SK-N-SH (cell line): ENCODE measurements at regions not wholly inside any gene's neighbourhood (a gene's known extent, or its start where the extent isn't known, plus 50 kb on each side); places are given as distances from the start of the nearest gene placed in this dataset.
A peak's percentile ranks its signal among the peaks of the same experiment; 100 is the strongest.

ENCODE experiments used
- CTCF ChIA-PET: fragments of 300-600, 350-600 bp; formaldehyde crosslinking; extraction: SDS; loops from one replicate; lab custom pipeline; 2021; lab: Yijun Ruan, JAX
- POLR2A ChIA-PET: fragments of 350-600 bp; sonication (Branson Sonifier 250); formaldehyde crosslinking; extraction: SDS; loops from one replicate; lab custom pipeline; 2020; ENCODE audit warnings: antibody characterized with exemption, inconsistent platforms; lab: Yijun Ruan, JAX
- DNase-seq: peaks from one replicate; pipeline ENCODE4 v3.0.0; 2012
- H2AFZ ChIP-seq: fragments of 200-600 bp; sonication (generic); 2 replicates; pipeline ENCODE4 v1.8.1; 2016; ENCODE audit warnings: antibody characterized with exemption, mild to moderate bottlenecking, low read depth
- H3F3A ChIP-seq: fragments of 200-600 bp; sonication (generic); replicated peaks from 2 replicates; pipeline ENCODE3; 2016; ENCODE audit warnings: antibody characterized with exemption, mild to moderate bottlenecking; ENCODE audit not compliant: insufficient read depth
- H3K27ac ChIP-seq, 2 experiments: fragments of 200-500 bp in 1 of 2; fragments of 200-600 bp in 1 of 2; sonication (Bioruptor generic) in 1 of 2; sonication (generic), shearing (Covaris generic) in 1 of 2; 2 replicates each; pipeline versions ENCODE4 v1.5.1 to v1.6.1; 2014 to 2016; ENCODE audit warnings: low read depth in 2 of 2, inconsistent platforms in 1 of 2, low read length in 1 of 2, mild to moderate bottlenecking in 1 of 2, mixed read lengths in 1 of 2
- H3K27me3 ChIP-seq: fragments of 200-600 bp; sonication (generic), shearing (Covaris generic); 2 replicates; pipeline ENCODE4 v1.6.1; 2016; ENCODE audit warnings: mixed run types; ENCODE audit not compliant: insufficient read depth
- H3K36me3 ChIP-seq, 2 experiments: fragments of 200-500 bp in 1 of 2; fragments of 200-600 bp in 1 of 2; sonication (Bioruptor generic) in 1 of 2; sonication (generic) in 1 of 2; replicated peaks in 1 of 2; 2 replicates each; pipeline versions ENCODE3 to v1.5.1; 2014 to 2016; ENCODE audit warnings: low read length in 1 of 2, mild to moderate bottlenecking in 1 of 2; ENCODE audit not compliant: insufficient read depth in 2 of 2, control insufficient read depth in 1 of 2
- H3K4me1 ChIP-seq, 2 experiments: fragments of 200-500 bp in 1 of 2; fragments of 200-600 bp in 1 of 2; sonication (Bioruptor generic) in 1 of 2; sonication (generic), shearing (Covaris generic) in 1 of 2; 2 replicates each; pipeline versions ENCODE4 v1.5.1 to v1.6.1; 2014 to 2016; ENCODE audit warnings: low read depth in 1 of 2, low read length in 1 of 2, mixed run types in 1 of 2; ENCODE audit not compliant: insufficient read depth in 2 of 2, control insufficient read depth in 1 of 2
- H3K4me2 ChIP-seq: fragments of 200-600 bp; sonication (generic), shearing (Covaris generic); 2 replicates; pipeline ENCODE4 v1.6.1; 2017; ENCODE audit warnings: mixed run types
- H3K4me3 ChIP-seq, 2 experiments: fragments of 200-500 bp in 1 of 2; fragments of 200-600 bp in 1 of 2; sonication (Bioruptor generic) in 1 of 2; sonication (generic), shearing (Covaris generic) in 1 of 2; 2 replicates each; pipeline versions ENCODE4 v1.5.1 to v1.8.1; 2014 to 2016; ENCODE audit warnings: low read depth in 2 of 2, inconsistent platforms in 1 of 2, low read length in 1 of 2, mild to moderate bottlenecking in 1 of 2, mixed read lengths in 1 of 2, moderate library complexity in 1 of 2
- H3K79me2 ChIP-seq: fragments of 200-600 bp; sonication (generic); 2 replicates; pipeline ENCODE4 v1.8.1; 2017; ENCODE audit warnings: mild to moderate bottlenecking; ENCODE audit not compliant: insufficient read depth
- H3K9ac ChIP-seq: fragments of 200-600 bp; sonication (generic); 2 replicates; pipeline ENCODE4 v1.6.1; 2017; ENCODE audit warnings: mixed run types
- H3K9me2 ChIP-seq: fragments of 200-600 bp; sonication (generic); 2 replicates; pipeline ENCODE4 v1.6.1; 2017; ENCODE audit warnings: mixed run types
- H3K9me3 ChIP-seq: fragments of 200-600 bp; sonication (generic); 2 replicates; pipeline ENCODE4 v1.6.1; 2017; ENCODE audit warnings: mixed run types, mild to moderate bottlenecking, moderate library complexity
- H4K20me1 ChIP-seq: fragments of 200-600 bp; sonication (generic); 2 replicates; pipeline ENCODE4 v1.6.1; 2017; ENCODE audit warnings: mild to moderate bottlenecking, mixed run types; ENCODE audit not compliant: insufficient read depth
- CHD2 ChIP-seq: fragments of 150-350 bp; IDR thresholded peaks from 2 replicates; pipeline ENCODE4 v1.6.1; 2018; ENCODE audit warnings: low read length; ENCODE audit not compliant: partially characterized antibody
- EP300 ChIP-seq, 2 experiments: IDR thresholded peaks; 2 replicates each; pipeline versions ENCODE4 v1.4.0 to v1.6.1; 2012; ENCODE audit warnings: borderline replicate concordance in 1 of 2, low read depth in 1 of 2, low read length in 1 of 2
- GATA2 ChIP-seq: sonication (generic); formaldehyde crosslinking; IDR thresholded peaks from 2 replicates; pipeline ENCODE4 v1.5.0; 2020; ENCODE audit warnings: mild to moderate bottlenecking, missing genetic modification reagents
- MEF2A ChIP-seq: IDR thresholded peaks from 2 replicates; pipeline ENCODE4 v1.4.0; 2012; ENCODE audit warnings: low read depth, borderline replicate concordance
- RAD21 ChIP-seq: IDR thresholded peaks from 2 replicates; pipeline ENCODE4 v1.6.1; 2012; ENCODE audit warnings: mild to moderate bottlenecking, low read length
- RCOR1 ChIP-seq: fragments of 150-350 bp; IDR thresholded peaks from 2 replicates; pipeline ENCODE4 v1.6.1; 2017; ENCODE audit warnings: antibody characterized with exemption, low read length
- TCF12 ChIP-seq: IDR thresholded peaks from 2 replicates; pipeline ENCODE4 v1.4.0; 2012
- YY1 ChIP-seq: IDR thresholded peaks from 2 replicates; pipeline ENCODE4 v1.4.0; 2012; ENCODE audit warnings: low read depth, mild to moderate bottlenecking
- WGBS: methylation state at CpG from one replicate; pipeline ENCODE4 v1.1.6; 2017; ENCODE audit warnings: low lambda C conversion rate; 5-methylcytosine and 5-hydroxymethylcytosine counted together
- TF ChIP-seq, protein P1 (sequence below): fragments of 150-350 bp; IDR thresholded peaks from 2 replicates; pipeline ENCODE4 v1.6.1; 2016; ENCODE audit warnings: mild to moderate bottlenecking, low read depth, low read length
- TF ChIP-seq, protein P2 (sequence below): IDR thresholded peaks from 2 replicates; pipeline ENCODE4 v1.4.0; 2012; ENCODE audit warnings: low read depth, borderline replicate concordance
- TF ChIP-seq, protein P3 (sequence below): IDR thresholded peaks from 2 replicates; pipeline ENCODE4; 2012

DNA sequence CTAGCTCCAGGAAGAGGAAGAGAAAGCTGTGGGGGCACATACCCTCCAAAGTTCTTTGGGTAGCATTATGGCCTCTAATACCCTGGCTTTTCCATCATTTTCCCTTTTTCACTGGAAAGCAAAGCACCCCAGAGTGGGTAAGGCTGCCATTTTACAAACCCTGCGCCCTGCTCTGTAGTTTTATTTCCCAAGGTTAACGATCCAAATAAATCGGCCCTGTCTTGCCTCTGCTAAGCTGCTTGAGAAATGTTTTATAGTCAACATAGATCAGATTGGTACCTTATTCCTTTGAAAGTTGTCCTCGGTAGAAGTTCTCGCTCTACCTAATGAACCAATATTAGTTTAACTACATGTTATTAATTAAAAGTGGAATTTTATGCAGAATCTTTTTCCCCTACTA lies 328.2 kb downstream of the NPIPA8 start (continued):
- TF ChIP-seq, protein P1, sequence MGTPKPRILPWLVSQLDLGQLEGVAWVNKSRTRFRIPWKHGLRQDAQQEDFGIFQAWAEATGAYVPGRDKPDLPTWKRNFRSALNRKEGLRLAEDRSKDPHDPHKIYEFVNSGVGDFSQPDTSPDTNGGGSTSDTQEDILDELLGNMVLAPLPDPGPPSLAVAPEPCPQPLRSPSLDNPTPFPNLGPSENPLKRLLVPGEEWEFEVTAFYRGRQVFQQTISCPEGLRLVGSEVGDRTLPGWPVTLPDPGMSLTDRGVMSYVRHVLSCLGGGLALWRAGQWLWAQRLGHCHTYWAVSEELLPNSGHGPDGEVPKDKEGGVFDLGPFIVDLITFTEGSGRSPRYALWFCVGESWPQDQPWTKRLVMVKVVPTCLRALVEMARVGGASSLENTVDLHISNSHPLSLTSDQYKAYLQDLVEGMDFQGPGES, result no peak
- no peak for TF ChIP-seq EP300 (IDR thresholded peaks at IDR 0.05; ENCODE audit: borderline replicate concordance in 1 of 2, low read depth in 1 of 2, low read length in 1 of 2)

DNA sequence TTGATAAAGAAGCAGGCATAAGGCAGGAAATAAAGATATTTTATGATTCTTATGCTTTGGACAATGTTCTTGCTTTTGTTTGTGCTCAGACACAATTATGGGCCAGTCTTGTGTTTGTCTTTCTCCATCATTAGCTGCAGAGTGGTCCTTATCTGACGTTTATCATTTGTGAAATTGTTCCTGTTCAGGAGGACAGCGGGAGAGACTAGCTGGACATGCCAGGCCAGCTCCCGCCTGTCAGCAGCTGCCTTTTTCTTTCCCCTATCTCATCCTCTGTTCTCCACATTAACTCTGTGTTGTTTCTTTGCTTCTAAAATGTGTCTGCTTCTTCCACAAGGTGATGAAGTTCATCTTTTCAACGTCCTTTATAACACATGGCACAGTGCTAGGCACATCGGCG lies 333.5 kb downstream of the NPIPA8 start:
- Histone ChIP-seq H3K27ac (peak overlapping the region in 1 of 2 experiments; percentile 87; a peak in 2 of 4 replicates), H3K4me1 (peaks cover 0 to 5% of the 10 kb centered on the region in 2 experiments; a peak in 1 of 4 replicates), H3K9me2 (no peaks in the 10 kb centered on the region), H3K9ac (no peak overlapping the region), H3K4me2 (no peak overlapping the region), H3K27me3 (no peaks in the 10 kb centered on the region), H3K4me3 (no peak overlapping the region), H3F3A (no peaks in the 10 kb centered on the region), H4K20me1 (no peaks in the 10 kb centered on the region), H3K36me3 (no peaks in the 10 kb centered on the region), H3K79me2 (no peaks in the 10 kb centered on the region), H2AFZ (no peak overlapping the region), H3K9me3 (no peaks in the 10 kb centered on the region)
- peak; percentile 45; the same call in 1 of the 2 replicates for TF ChIP-seq RCOR1
- TF ChIP-seq GATA2 (CRISPR knock-in tag), result peak; percentile 67
- peak in 1 of 2 experiments; percentile 27; a peak in 1 of 4 replicates for TF ChIP-seq EP300 (IDR thresholded peaks at IDR 0.05; ENCODE audit: borderline replicate concordance in 1 of 2, low read depth in 1 of 2, low read length in 1 of 2)
- 0 out of 2 replicates have a peak, but pooled peaks have one; percentile 2 for TF ChIP-seq RAD21
- TF ChIP-seq TCF12, result no peak
- TF ChIP-seq, protein P2, sequence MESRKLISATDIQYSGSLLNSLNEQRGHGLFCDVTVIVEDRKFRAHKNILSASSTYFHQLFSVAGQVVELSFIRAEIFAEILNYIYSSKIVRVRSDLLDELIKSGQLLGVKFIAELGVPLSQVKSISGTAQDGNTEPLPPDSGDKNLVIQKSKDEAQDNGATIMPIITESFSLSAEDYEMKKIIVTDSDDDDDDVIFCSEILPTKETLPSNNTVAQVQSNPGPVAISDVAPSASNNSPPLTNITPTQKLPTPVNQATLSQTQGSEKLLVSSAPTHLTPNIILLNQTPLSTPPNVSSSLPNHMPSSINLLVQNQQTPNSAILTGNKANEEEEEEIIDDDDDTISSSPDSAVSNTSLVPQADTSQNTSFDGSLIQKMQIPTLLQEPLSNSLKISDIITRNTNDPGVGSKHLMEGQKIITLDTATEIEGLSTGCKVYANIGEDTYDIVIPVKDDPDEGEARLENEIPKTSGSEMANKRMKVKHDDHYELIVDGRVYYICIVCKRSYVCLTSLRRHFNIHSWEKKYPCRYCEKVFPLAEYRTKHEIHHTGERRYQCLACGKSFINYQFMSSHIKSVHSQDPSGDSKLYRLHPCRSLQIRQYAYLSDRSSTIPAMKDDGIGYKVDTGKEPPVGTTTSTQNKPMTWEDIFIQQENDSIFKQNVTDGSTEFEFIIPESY, result no peak
- TF ChIP-seq CHD2, result peak; percentile 25
- WGBS, result 29% methylated on average over 6 of the region's 6 CpGs
- POLR2A ChIA-PET, result no interaction called here
- CTCF ChIA-PET, result interaction anchor here (1.6 kb wide), 1 partner anchor 16 kb away, joined by 4 read pairs; no protein-coding TSS in a partner anchor
- DNase-seq, result peak; percentile 55

DNA sequence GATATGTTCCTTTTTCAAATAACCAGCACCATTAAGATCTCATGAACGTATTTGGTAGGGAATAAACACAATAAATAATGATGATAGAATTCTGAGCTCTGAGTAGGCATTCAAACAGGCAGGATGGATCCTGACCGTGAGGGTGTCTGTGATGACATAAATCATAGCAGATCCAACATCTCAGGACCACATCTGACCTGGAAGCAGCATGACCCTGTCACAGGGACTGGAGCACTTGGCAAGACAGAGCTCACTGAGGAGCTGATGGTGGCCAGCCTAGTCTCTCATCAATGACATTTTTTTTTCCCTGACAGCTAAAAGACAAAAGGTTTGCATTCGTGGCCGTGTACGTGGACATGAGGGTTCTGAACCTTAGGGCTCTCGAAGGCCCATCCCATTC lies 337.5 kb downstream of the NPIPA8 start:
- Histone ChIP-seq H3K36me3 (no peaks in the 10 kb centered on the region), H3K4me2 (no peak overlapping the region), H3K9me3 (no peaks in the 10 kb centered on the region), H3K79me2 (no peaks in the 10 kb centered on the region), H4K20me1 (no peaks in the 10 kb centered on the region), H3K9me2 (no peaks in the 10 kb centered on the region), H3F3A (no peaks in the 10 kb centered on the region), H3K9ac (no peak overlapping the region), H2AFZ (no peak overlapping the region), H3K27me3 (no peaks in the 10 kb centered on the region; the same call in 1 of the 2 replicates), H3K27ac (no peak overlapping the region), H3K4me1 (peaks cover 0 to 5% of the 10 kb centered on the region in 2 experiments; a peak in 1 of 4 replicates), H3K4me3 (no peak overlapping the region)
- ChIA-PET CTCF (interaction anchor here (1.4 kb wide), 2 partner anchors 11 kb away, joined by 3 read pairs; no protein-coding TSS in a partner anchor), POLR2A (interaction anchor here (0.7 kb wide), 1 partner anchor 67 kb away, joined by 3 read pairs; no protein-coding TSS in a partner anchor)
- TF ChIP-seq, protein P3, sequence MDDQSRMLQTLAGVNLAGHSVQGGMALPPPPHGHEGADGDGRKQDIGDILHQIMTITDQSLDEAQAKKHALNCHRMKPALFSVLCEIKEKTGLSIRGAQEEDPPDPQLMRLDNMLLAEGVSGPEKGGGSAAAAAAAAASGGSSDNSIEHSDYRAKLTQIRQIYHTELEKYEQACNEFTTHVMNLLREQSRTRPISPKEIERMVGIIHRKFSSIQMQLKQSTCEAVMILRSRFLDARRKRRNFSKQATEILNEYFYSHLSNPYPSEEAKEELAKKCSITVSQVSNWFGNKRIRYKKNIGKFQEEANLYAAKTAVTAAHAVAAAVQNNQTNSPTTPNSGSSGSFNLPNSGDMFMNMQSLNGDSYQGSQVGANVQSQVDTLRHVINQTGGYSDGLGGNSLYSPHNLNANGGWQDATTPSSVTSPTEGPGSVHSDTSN, result no peak
- TF ChIP-seq YY1 (no peak), TCF12 (no peak), MEF2A (no peak)
- 50% methylated on average over 6 of the region's 6 CpGs for WGBS
- no peak for DNase-seq
